ENCODE measurements at regions not wholly inside any gene's neighbourhood (a gene's known extent, or its start where the extent isn't known, plus 50 kb on each side); places are given as distances from the start of the nearest gene placed in this dataset.
"Not testable (repeated sequence)": the region's sequence is repeated elsewhere in the genome, so short reads cannot be mapped to it uniquely, and the experiment has no call there.

GRCh38 chr15:55088207-55088606 is 108.5 kb downstream of the RSL24D1 start:
- H3K27me3 Mint-ChIP-seq (ENCODE audit: low read depth), result peaks cover 8% of the 10 kb centered on the region
- H3K4me1 Mint-ChIP-seq, result no peaks in the 10 kb centered on the region
- no peak for TF ChIP-seq CTCF (conservative IDR thresholded peaks at IDR 0.05)
- DNase-seq (ENCODE audit: low read depth, low spot score), result no peak
- no peak overlapping the region for H3K27ac Mint-ChIP-seq (ENCODE audit: unreplicated experiment)
- peaks cover 2% of the 10 kb centered on the region for H3K9me3 Mint-ChIP-seq
- no peak overlapping the region for H3K4me3 Mint-ChIP-seq
- no peaks in the 10 kb centered on the region for H3K36me3 Mint-ChIP-seq (ENCODE audit: low read depth)

- peaks cover 8% of the 10 kb centered on the region for H3K27me3 Mint-ChIP-seq (ENCODE audit: low read depth)
- no peaks in the 10 kb centered on the region for H3K4me1 Mint-ChIP-seq
- DNase-seq (ENCODE audit: low read depth, low spot score), result no peak
- no peak overlapping the region for H3K4me3 Mint-ChIP-seq
- no peak for TF ChIP-seq CTCF (conservative IDR thresholded peaks at IDR 0.05)
- H3K36me3 Mint-ChIP-seq (ENCODE audit: low read depth), result no peaks in the 10 kb centered on the region
- H3K9me3 Mint-ChIP-seq, result peaks cover 2% of the 10 kb centered on the region
- H3K27ac Mint-ChIP-seq (ENCODE audit: unreplicated experiment), result no peak overlapping the region
Measured at GRCh38 chr15:55084673-55085072, 112.1 kb downstream of the RSL24D1 start.

- no peaks in the 10 kb centered on the region for H3K4me1 Mint-ChIP-seq
- H3K9me3 Mint-ChIP-seq, result peaks cover 2% of the 10 kb centered on the region
- DNase-seq (ENCODE audit: low read depth, low spot score), result no peak
- no peaks in the 10 kb centered on the region for H3K36me3 Mint-ChIP-seq (ENCODE audit: low read depth)
- H3K27me3 Mint-ChIP-seq (ENCODE audit: low read depth), result peaks cover 8% of the 10 kb centered on the region
- H3K4me3 Mint-ChIP-seq, result no peak overlapping the region
- no peak for TF ChIP-seq CTCF (conservative IDR thresholded peaks at IDR 0.05)
- H3K27ac Mint-ChIP-seq (ENCODE audit: unreplicated experiment), result no peak overlapping the region
Measured at GRCh38 chr15:55084216-55084615, 112.5 kb downstream of the RSL24D1 start.

GRCh38 chr15:55077052-55077451 is 119.7 kb downstream of the RSL24D1 start:
- not testable (repeated sequence) for DNase-seq (ENCODE audit: low read depth, low spot score); H3K4me1 Mint-ChIP-seq; H3K4me3 Mint-ChIP-seq; H3K27me3 Mint-ChIP-seq (ENCODE audit: low read depth); H3K27ac Mint-ChIP-seq (ENCODE audit: unreplicated experiment); H3K36me3 Mint-ChIP-seq (ENCODE audit: low read depth); H3K9me3 Mint-ChIP-seq

- no peaks in the 10 kb centered on the region for H3K36me3 Mint-ChIP-seq (ENCODE audit: low read depth)
- DNase-seq (ENCODE audit: low read depth, low spot score), result no peak
- H3K4me3 Mint-ChIP-seq, result no peak overlapping the region
- H3K27ac Mint-ChIP-seq (ENCODE audit: unreplicated experiment), result no peak overlapping the region
- H3K27me3 Mint-ChIP-seq (ENCODE audit: low read depth), result peaks cover 5% of the 10 kb centered on the region
- peaks cover 9% of the 10 kb centered on the region for H3K9me3 Mint-ChIP-seq
- TF ChIP-seq CTCF (conservative IDR thresholded peaks at IDR 0.05), result no peak
- H3K4me1 Mint-ChIP-seq, result no peaks in the 10 kb centered on the region
Measured at GRCh38 chr15:55074431-55074830, 122.3 kb downstream of the RSL24D1 start.

- not testable (repeated sequence) for H3K9me3 Mint-ChIP-seq; H3K4me3 Mint-ChIP-seq; DNase-seq (ENCODE audit: low read depth, low spot score); H3K36me3 Mint-ChIP-seq (ENCODE audit: low read depth); H3K27me3 Mint-ChIP-seq (ENCODE audit: low read depth); H3K4me1 Mint-ChIP-seq; H3K27ac Mint-ChIP-seq (ENCODE audit: unreplicated experiment)
Measured at GRCh38 chr15:55063970-55064369, 132.8 kb downstream of the RSL24D1 start.

- Mint-ChIP-seq H3K4me1 (no peaks in the 10 kb centered on the region), H3K4me3 (no peak overlapping the region), H3K27ac (ENCODE audit: unreplicated experiment) (no peak overlapping the region), H3K36me3 (ENCODE audit: low read depth) (no peaks in the 10 kb centered on the region), H3K27me3 (ENCODE audit: low read depth) (peaks cover 8% of the 10 kb centered on the region), H3K9me3 (no peaks in the 10 kb centered on the region)
- no peak for TF ChIP-seq CTCF (conservative IDR thresholded peaks at IDR 0.05)
- no peak for DNase-seq (ENCODE audit: low read depth, low spot score)
Measured at GRCh38 chr15:55060836-55061235, 135.9 kb downstream of the RSL24D1 start.
